Smooth muscle cell (in vitro differentiated cells): ENCODE measurements at regions not wholly inside any gene's neighbourhood (a gene's known extent, or its start where the extent isn't known, plus 50 kb on each side); places are given as distances from the start of the nearest gene placed in this dataset.

Experiments used
- DNase-seq: peaks from one replicate; lab custom pipeline; 2025; ENCODE audit not compliant: unreplicated experiment; lab: John Stamatoyannopoulos, UW
- H2AFZ ChIP-seq: fragments of 200-600 bp; sonication (generic); 2 replicates; pipeline ENCODE4 v1.6.0; 2016; ENCODE audit warnings: antibody characterized with exemption, low read depth, mild to moderate bottlenecking
- H3F3A ChIP-seq: fragments of 200-600 bp; sonication (generic); 2 replicates; pipeline ENCODE4 v1.6.0; 2017; ENCODE audit warnings: antibody characterized with exemption, low read depth
- H3K27ac ChIP-seq: fragments of 200-600 bp; sonication (generic); 2 replicates; pipeline ENCODE4 v1.5.1; 2016; ENCODE audit warnings: low read depth, mild to moderate bottlenecking
- H3K27me3 ChIP-seq: fragments of 200-600 bp; sonication (generic); 2 replicates; pipeline ENCODE4 v1.6.1; 2016; ENCODE audit warnings: low read depth, mild to moderate bottlenecking
- H3K36me3 ChIP-seq: fragments of 200-600 bp; sonication (generic); 2 replicates; pipeline ENCODE4 v1.5.1; 2016; ENCODE audit warnings: low read depth
- H3K4me1 ChIP-seq: fragments of 200-600 bp; sonication (generic); 2 replicates; pipeline ENCODE4 v1.5.1; 2016; ENCODE audit warnings: low read depth
- H3K4me2 ChIP-seq: fragments of 200-600 bp; sonication (generic); 2 replicates; pipeline ENCODE4 v1.6.0; 2016; ENCODE audit warnings: mild to moderate bottlenecking
- H3K4me3 ChIP-seq: fragments of 200-600 bp; sonication (generic); 2 replicates; pipeline ENCODE4 v1.5.1; 2016; ENCODE audit warnings: mild to moderate bottlenecking
- H3K79me2 ChIP-seq: fragments of 200-600 bp; sonication (generic); 2 replicates; pipeline ENCODE4 v1.6.0; 2016; ENCODE audit warnings: low read depth, mild to moderate bottlenecking
- H3K9ac ChIP-seq: fragments of 200-600 bp; sonication (generic); 2 replicates; pipeline ENCODE4 v1.6.0; 2016; ENCODE audit warnings: low read depth
- H3K9me3 ChIP-seq: fragments of 200-600 bp; sonication (generic); replicated peaks from 2 replicates; pipeline ENCODE4 v1.5.1; 2016; ENCODE audit warnings: low read depth
- H4K20me1 ChIP-seq: fragments of 200-600 bp; sonication (generic); 2 replicates; pipeline ENCODE4 v1.6.0; 2016; ENCODE audit warnings: low read depth
- WGBS: methylation state at CpG from one replicate; pipeline ENCODE4 v1.1.7; 2016; ENCODE audit warnings: low lambda C conversion rate; 5-methylcytosine and 5-hydroxymethylcytosine counted together
- TF ChIP-seq, protein P1 (sequence below): fragments of 200-600 bp; sonication (generic); IDR thresholded peaks from 2 replicates; pipeline ENCODE4 v1.5.1; 2017; ENCODE audit warnings: borderline replicate concordance, mild to moderate bottlenecking, antibody characterized with exemption; ENCODE audit not compliant: insufficient read depth, poor library complexity, severe bottlenecking

DNA sequence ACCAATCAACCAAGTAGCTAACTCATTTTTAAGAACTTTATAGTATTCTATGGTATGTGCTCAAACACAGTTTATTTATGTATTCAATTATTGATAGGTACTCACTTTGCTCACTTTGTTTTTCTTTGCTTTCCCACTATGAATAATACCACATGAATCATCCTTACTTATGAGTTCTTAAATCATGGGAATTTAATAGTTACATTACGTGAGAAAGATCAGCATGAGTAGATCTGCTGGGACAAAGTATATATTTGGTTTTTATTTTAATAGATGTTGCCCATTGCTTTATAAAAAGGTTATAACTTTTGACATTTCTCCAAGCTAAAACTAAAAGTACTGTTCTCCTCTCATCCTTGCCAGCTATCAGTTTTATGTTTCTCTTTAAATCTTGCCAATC lies 390.7 kb downstream of the LRATD1 start:
- no peaks in the 10 kb centered on the region for H3K27me3 ChIP-seq
- H3F3A ChIP-seq = no peaks in the 10 kb centered on the region
- WGBS = 81% methylated on average over 1 of the region's 1 CpG
- no peak overlapping the region for H2AFZ ChIP-seq
- no peak overlapping the region for H3K4me2 ChIP-seq
- no peak overlapping the region for H3K27ac ChIP-seq
- DNase-seq = no peak
- H3K4me3 ChIP-seq = no peak overlapping the region
- H3K9me3 ChIP-seq = no peaks in the 10 kb centered on the region
- H3K36me3 ChIP-seq = no peaks in the 10 kb centered on the region
- H4K20me1 ChIP-seq = no peaks in the 10 kb centered on the region
- no peaks in the 10 kb centered on the region for H3K79me2 ChIP-seq
- H3K9ac ChIP-seq = no peak overlapping the region
- TF ChIP-seq, protein P1, sequence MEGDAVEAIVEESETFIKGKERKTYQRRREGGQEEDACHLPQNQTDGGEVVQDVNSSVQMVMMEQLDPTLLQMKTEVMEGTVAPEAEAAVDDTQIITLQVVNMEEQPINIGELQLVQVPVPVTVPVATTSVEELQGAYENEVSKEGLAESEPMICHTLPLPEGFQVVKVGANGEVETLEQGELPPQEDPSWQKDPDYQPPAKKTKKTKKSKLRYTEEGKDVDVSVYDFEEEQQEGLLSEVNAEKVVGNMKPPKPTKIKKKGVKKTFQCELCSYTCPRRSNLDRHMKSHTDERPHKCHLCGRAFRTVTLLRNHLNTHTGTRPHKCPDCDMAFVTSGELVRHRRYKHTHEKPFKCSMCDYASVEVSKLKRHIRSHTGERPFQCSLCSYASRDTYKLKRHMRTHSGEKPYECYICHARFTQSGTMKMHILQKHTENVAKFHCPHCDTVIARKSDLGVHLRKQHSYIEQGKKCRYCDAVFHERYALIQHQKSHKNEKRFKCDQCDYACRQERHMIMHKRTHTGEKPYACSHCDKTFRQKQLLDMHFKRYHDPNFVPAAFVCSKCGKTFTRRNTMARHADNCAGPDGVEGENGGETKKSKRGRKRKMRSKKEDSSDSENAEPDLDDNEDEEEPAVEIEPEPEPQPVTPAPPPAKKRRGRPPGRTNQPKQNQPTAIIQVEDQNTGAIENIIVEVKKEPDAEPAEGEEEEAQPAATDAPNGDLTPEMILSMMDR = no peak
- no peaks in the 10 kb centered on the region for H3K4me1 ChIP-seq

DNA sequence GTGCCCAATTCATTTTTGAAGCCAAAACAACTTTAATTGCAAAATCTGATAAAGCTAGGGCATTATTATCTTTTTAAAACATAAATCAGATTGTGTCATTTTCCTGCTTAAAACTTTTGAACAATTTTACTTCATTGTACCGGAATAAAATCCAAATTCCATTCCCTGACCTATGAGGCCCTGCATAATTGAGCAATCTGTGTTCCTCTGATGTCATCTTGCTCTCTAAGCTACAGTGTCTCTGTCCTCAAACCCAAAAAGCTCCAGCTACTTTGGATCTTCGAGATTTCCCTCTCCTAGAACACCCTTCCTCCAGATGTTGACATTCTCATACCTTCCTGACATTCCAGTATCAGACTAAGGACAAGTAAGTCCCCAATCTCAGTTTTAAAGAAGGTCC lies 395.9 kb downstream of the LRATD1 start:
- Histone ChIP-seq H3K9me3 (no peaks in the 10 kb centered on the region), H3F3A (no peaks in the 10 kb centered on the region), H4K20me1 (no peaks in the 10 kb centered on the region), H3K4me1 (no peaks in the 10 kb centered on the region), H3K27me3 (no peaks in the 10 kb centered on the region), H3K27ac (no peak overlapping the region), H3K9ac (no peak overlapping the region), H3K36me3 (no peaks in the 10 kb centered on the region), H3K4me2 (no peak overlapping the region), H3K4me3 (no peak overlapping the region), H3K79me2 (no peaks in the 10 kb centered on the region), H2AFZ (no peak overlapping the region)
- 84% methylated on average over 2 of the region's 2 CpGs for WGBS
- no peak for DNase-seq
- TF ChIP-seq, protein P1 = no peak

DNA sequence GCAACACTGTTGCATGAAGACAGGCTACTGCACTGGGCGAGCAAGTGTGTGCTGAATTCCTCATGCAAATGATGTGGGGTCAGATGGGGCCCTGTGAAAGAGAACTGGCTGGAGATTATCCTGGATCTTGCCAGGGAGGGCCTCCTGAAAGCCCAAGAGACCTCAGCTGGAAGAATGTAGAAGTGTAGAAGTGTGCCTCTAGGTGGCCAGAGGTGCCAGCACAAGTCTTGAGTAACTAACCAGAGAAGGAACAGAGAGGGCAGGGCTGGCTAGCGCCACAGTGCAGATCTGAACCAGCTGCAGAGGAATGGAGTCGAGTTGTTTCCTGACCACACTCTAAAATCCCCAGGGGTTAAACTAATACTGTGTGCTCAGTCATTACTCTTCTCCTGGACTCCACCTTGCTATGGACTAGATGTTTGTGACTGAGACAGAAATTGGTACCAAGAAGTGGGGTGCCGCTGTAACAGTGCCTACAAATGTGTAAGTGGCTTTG lies 399.3 kb downstream of the LRATD1 start:
- Histone ChIP-seq H3K27me3 (no peaks in the 10 kb centered on the region), H3K27ac (no peak overlapping the region), H3F3A (no peaks in the 10 kb centered on the region), H3K4me1 (no peaks in the 10 kb centered on the region), H2AFZ (no peak overlapping the region), H3K4me3 (no peak overlapping the region), H3K79me2 (no peaks in the 10 kb centered on the region), H3K36me3 (no peaks in the 10 kb centered on the region), H3K9me3 (no peaks in the 10 kb centered on the region), H4K20me1 (no peaks in the 10 kb centered on the region), H3K4me2 (no peak overlapping the region), H3K9ac (no peak overlapping the region)
- DNase-seq = no peak
- WGBS = 80% methylated on average over 4 of the region's 4 CpGs
- TF ChIP-seq, protein P1 = no peak

- Histone ChIP-seq H3K27me3 (no peaks in the 10 kb centered on the region), H3K9me3 (no peaks in the 10 kb centered on the region), H3K27ac (no peak overlapping the region), H3K4me3 (no peak overlapping the region), H3K9ac (no peak overlapping the region), H3K4me1 (no peaks in the 10 kb centered on the region), H2AFZ (no peak overlapping the region), H3F3A (no peaks in the 10 kb centered on the region), H3K36me3 (no peaks in the 10 kb centered on the region), H4K20me1 (no peaks in the 10 kb centered on the region), H3K79me2 (no peaks in the 10 kb centered on the region), H3K4me2 (no peak overlapping the region)
- DNase-seq = no peak
- TF ChIP-seq, protein P1 = no peak
- 86% methylated on average over 2 of the region's 2 CpGs for WGBS
Measured at GRCh38 chr2:15034246-15034645, 401.7 kb downstream of the LRATD1 start.
